Coronary artery (tissue), 2 donors: ENCODE measurements at regions not wholly inside any gene's neighbourhood (a gene's known extent, or its start where the extent isn't known, plus 50 kb on each side); places are given as distances from the start of the nearest gene placed in this dataset.
"Not testable (repeated sequence)": the region's sequence is repeated elsewhere in the genome, so short reads cannot be mapped to it uniquely, and the experiment has no call there.

Experiments
- DNase-seq: peaks from one replicate; pipeline ENCODE4 v3.0.0-alpha.2; 2017; ENCODE audit warnings: low spot score
- H3K27ac ChIP-seq, 2 donors: fragments of 200-600 bp; sonication (generic); one replicate each; pipeline ENCODE4 v1.5.1; 2016 to 2019
- H3K4me3 ChIP-seq: fragments of 200-600 bp; sonication (generic); 2 replicates; pipeline ENCODE4 v1.5.1; 2016; ENCODE audit warnings: mild to moderate bottlenecking, moderate library complexity
- CTCF ChIP-seq: fragments of 200-600 bp; sonication (generic); IDR thresholded peaks from one replicate; pipeline ENCODE4 v1.5.1; 2019; ENCODE audit warnings: antibody characterized with exemption

- no peak overlapping the region for H3K27ac ChIP-seq
These were observed 79.5 kb upstream of the TSC22D2 start for GRCh38 chr3:150328654-150329040.

GRCh38 chr3:150327678-150328653 is 80.1 kb upstream of the TSC22D2 start:
- Histone ChIP-seq H3K27ac (no peak overlapping the region), H3K4me3 (no peak overlapping the region)
- no peak for DNase-seq
- TF ChIP-seq CTCF: no peak

More at GRCh38 chr3:150328654-150329040, 79.5 kb upstream of the TSC22D2 start:
- TF ChIP-seq CTCF: no peak
- H3K4me3 ChIP-seq: no peak overlapping the region
- no peak for DNase-seq

GRCh38 chr3:150324788-150325187 is 83.3 kb upstream of the TSC22D2 start:
- no peak for DNase-seq
- no peak overlapping the region for H3K4me3 ChIP-seq
- TF ChIP-seq CTCF: no peak
- H3K27ac ChIP-seq: no peak overlapping the region

GRCh38 chr3:150324245-150324644 is 83.9 kb upstream of the TSC22D2 start:
- Histone ChIP-seq H3K27ac (no peak overlapping the region), H3K4me3 (no peak overlapping the region)
- TF ChIP-seq CTCF: no peak
- no peak for DNase-seq

- DNase-seq: no peak
- Histone ChIP-seq H3K4me3 (no peak overlapping the region), H3K27ac (no peak overlapping the region)
- no peak for TF ChIP-seq CTCF
These were observed 84.3 kb upstream of the TSC22D2 start for GRCh38 chr3:150323770-150324169.

- not testable (repeated sequence) for H3K27ac ChIP-seq, H3K4me3 ChIP-seq, DNase-seq
These were observed 85.0 kb upstream of the TSC22D2 start for GRCh38 chr3:150323091-150323490.

GRCh38 chr3:150320971-150321370 is 87.1 kb upstream of the TSC22D2 start:
- H3K4me3 ChIP-seq, H3K27ac ChIP-seq, DNase-seq: not testable (repeated sequence)

- Histone ChIP-seq H3K27ac (no peak overlapping the region), H3K4me3 (no peak overlapping the region)
- DNase-seq: no peak
- no peak for TF ChIP-seq CTCF
These were observed 88.2 kb upstream of the TSC22D2 start for GRCh38 chr3:150319900-150320299.
